Vagina (tissue), 2 donors: ENCODE measurements at regions not wholly inside any gene's neighbourhood (a gene's known extent, or its start where the extent isn't known, plus 50 kb on each side); places are given as distances from the start of the nearest gene placed in this dataset.

ENCODE experiments used
- DNase-seq, 2 donors: peaks; one replicate each; pipeline ENCODE4 v3.0.0-alpha.2; 2017; ENCODE audit errors: extremely low spot score in 2 of 2
- H3K27ac ChIP-seq: fragments of 200-600 bp; sonication (generic); one replicate; pipeline ENCODE4 v1.5.1; 2019
- H3K27me3 ChIP-seq: fragments of 200-600 bp; sonication (generic); one replicate; pipeline ENCODE4 v1.5.1; 2019
- H3K36me3 ChIP-seq, 2 donors: fragments of 200-600 bp; sonication (generic); one replicate each; pipeline ENCODE4 v1.5.1; 2017 to 2019
- H3K4me1 ChIP-seq: fragments of 200-600 bp; sonication (generic); one replicate; pipeline ENCODE4 v1.5.1; 2019
- H3K4me3 ChIP-seq, 2 donors: fragments of 200-600 bp; sonication (generic); 1 replicate in 1 of 2; 2 replicates in 1 of 2; pipeline ENCODE4 v1.5.1; 2016 to 2019
- H3K9me3 ChIP-seq: fragments of 200-600 bp; sonication (generic); one replicate; pipeline ENCODE4 v1.5.1; 2019
- CTCF ChIP-seq, 3 experiments: fragments of 450-650 bp in 2 of 3; fragments of 200-600 bp in 1 of 3; sonication (generic) in 1 of 3; IDR thresholded peaks; one replicate each; pipeline ENCODE4 v1.5.1; 2017 to 2019; ENCODE audit warnings: antibody characterized with exemption in 3 of 3, mild to moderate bottlenecking in 2 of 3, moderate library complexity in 2 of 3
- POLR2A ChIP-seq, 2 donors: fragments of 450-650 bp; IDR thresholded peaks; one replicate each; pipeline ENCODE4 v1.6.1; 2017; ENCODE audit warnings: antibody characterized with exemption in 2 of 2, mild to moderate bottlenecking in 2 of 2, moderate library complexity in 2 of 2
- POLR2AphosphoS5 ChIP-seq, 2 donors: sonication (generic); formaldehyde crosslinking; IDR thresholded peaks; one replicate each; pipeline ENCODE4 v1.9.0; 2017; ENCODE audit warnings: antibody characterized with exemption in 2 of 2, mild to moderate bottlenecking in 2 of 2, low read depth in 1 of 2; ENCODE audit not compliant: insufficient read depth in 1 of 2
- intact Hi-C: fragments of 100-400 bp; cut with DNase I; formaldehyde crosslinking; loops from one replicate; pipeline ENCODE4 v1.15.1; 2023

GRCh38 chr15:96916750-96917149, 586.2 kb downstream of the NR2F2 start:
- intact Hi-C loops, result no loop called here
- H3K9me3 ChIP-seq, result no peaks in the 10 kb centered on the region
- H3K4me3 ChIP-seq, result no peak overlapping the region
- TF ChIP-seq POLR2A (IDR thresholded peaks at IDR 0.05) (no peak), POLR2AphosphoS5 (IDR thresholded peaks at IDR 0.05; ENCODE audit: insufficient read depth in 1 of 2, low read depth in 1 of 2) (no peak), CTCF (IDR thresholded peaks at IDR 0.05) (no peak)
- H3K4me1 ChIP-seq, result no peaks in the 10 kb centered on the region
- no peaks in the 10 kb centered on the region for H3K36me3 ChIP-seq
- no peaks in the 10 kb centered on the region for H3K27me3 ChIP-seq
- H3K27ac ChIP-seq, result no peak overlapping the region
- DNase-seq, result no peak

- H3K4me1 ChIP-seq, result no peaks in the 10 kb centered on the region
- no peak overlapping the region for H3K27ac ChIP-seq
- no peaks in the 10 kb centered on the region for H3K36me3 ChIP-seq
- intact Hi-C loops, result no loop called here
- no peaks in the 10 kb centered on the region for H3K27me3 ChIP-seq
- H3K9me3 ChIP-seq, result no peaks in the 10 kb centered on the region
- no peak overlapping the region for H3K4me3 ChIP-seq
- TF ChIP-seq POLR2A (IDR thresholded peaks at IDR 0.05) (no peak), POLR2AphosphoS5 (IDR thresholded peaks at IDR 0.05; ENCODE audit: insufficient read depth in 1 of 2, low read depth in 1 of 2) (no peak), CTCF (IDR thresholded peaks at IDR 0.05) (no peak)
- DNase-seq, result no peak
Measured at GRCh38 chr15:96924570-96924969, 594.1 kb downstream of the NR2F2 start.

GRCh38 chr15:96947296-96948229, 617.1 kb downstream of the NR2F2 start:
- Histone ChIP-seq H3K27me3 (no peaks in the 10 kb centered on the region), H3K4me3 (peak overlapping the region; percentile 13 to 25), H3K9me3 (no peaks in the 10 kb centered on the region), H3K4me1 (no peaks in the 10 kb centered on the region), H3K36me3 (no peaks in the 10 kb centered on the region), H3K27ac (no peak overlapping the region)
- DNase-seq, result no peak
- intact Hi-C loops, result no loop called here
- TF ChIP-seq CTCF (IDR thresholded peaks at IDR 0.05) (no peak), POLR2A (IDR thresholded peaks at IDR 0.05) (no peak), POLR2AphosphoS5 (IDR thresholded peaks at IDR 0.05; ENCODE audit: insufficient read depth in 1 of 2, low read depth in 1 of 2) (no peak)

GRCh38 chr15:96948981-96949380, 618.5 kb downstream of the NR2F2 start:
- H3K36me3 ChIP-seq, result no peaks in the 10 kb centered on the region
- no peaks in the 10 kb centered on the region for H3K9me3 ChIP-seq
- no peaks in the 10 kb centered on the region for H3K27me3 ChIP-seq
- H3K4me1 ChIP-seq, result no peaks in the 10 kb centered on the region
- intact Hi-C loops, result no loop called here
- H3K4me3 ChIP-seq, result no peak overlapping the region
- TF ChIP-seq POLR2AphosphoS5 (IDR thresholded peaks at IDR 0.05; ENCODE audit: insufficient read depth in 1 of 2, low read depth in 1 of 2) (no peak), POLR2A (IDR thresholded peaks at IDR 0.05) (no peak), CTCF (IDR thresholded peaks at IDR 0.05) (no peak)
- no peak overlapping the region for H3K27ac ChIP-seq
- no peak for DNase-seq

- no peak overlapping the region for H3K4me3 ChIP-seq
- intact Hi-C loops, result no loop called here
- no peaks in the 10 kb centered on the region for H3K4me1 ChIP-seq
- H3K9me3 ChIP-seq, result no peaks in the 10 kb centered on the region
- TF ChIP-seq POLR2AphosphoS5 (IDR thresholded peaks at IDR 0.05; ENCODE audit: insufficient read depth in 1 of 2, low read depth in 1 of 2), result no peak
- no peak for TF ChIP-seq CTCF (IDR thresholded peaks at IDR 0.05)
- no peak for TF ChIP-seq POLR2A (IDR thresholded peaks at IDR 0.05)
- no peak overlapping the region for H3K27ac ChIP-seq
- H3K36me3 ChIP-seq, result no peaks in the 10 kb centered on the region
- no peak for DNase-seq
- H3K27me3 ChIP-seq, result no peaks in the 10 kb centered on the region
Measured at GRCh38 chr15:96958721-96959120, 628.2 kb downstream of the NR2F2 start.
